Progenitor cell of endocrine pancreas (in vitro differentiated cells): ENCODE measurements at regions not wholly inside any gene's neighbourhood (a gene's known extent, or its start where the extent isn't known, plus 50 kb on each side); places are given as distances from the start of the nearest gene placed in this dataset.
A peak's percentile ranks its signal among the peaks of the same experiment; 100 is the strongest.
"Not testable (repeated sequence)": the region's sequence is repeated elsewhere in the genome, so short reads cannot be mapped to it uniquely, and the experiment has no call there.

Experiments used
- DNase-seq: peaks from one replicate; pipeline ENCODE4 v3.0.0; 2021; ENCODE audit warnings: low spot score; ENCODE audit not compliant: unreplicated experiment
- H3K27ac Mint-ChIP-seq: 2 replicates; pipeline ENCODE4 v1.8.0; 2021; ENCODE audit warnings: mild to moderate bottlenecking, moderate library complexity, mixed read lengths
- H3K27me3 Mint-ChIP-seq: 2 replicates; pipeline ENCODE4 v1.8.0; 2021; ENCODE audit warnings: mixed read lengths
- H3K36me3 Mint-ChIP-seq: 2 replicates; pipeline ENCODE4 v1.8.0; 2022; ENCODE audit warnings: mixed read lengths; ENCODE audit not compliant: insufficient read depth
- H3K4me1 Mint-ChIP-seq: 2 replicates; pipeline ENCODE4 v1.8.0; 2021; ENCODE audit warnings: low read depth, mixed read lengths
- H3K4me3 Mint-ChIP-seq: 2 replicates; pipeline ENCODE4 v1.8.0; 2021; ENCODE audit warnings: low read depth, mild to moderate bottlenecking, moderate library complexity, mixed read lengths
- H3K9me3 Mint-ChIP-seq: 2 replicates; pipeline ENCODE4 v1.8.0; 2021; ENCODE audit warnings: low read depth, mixed read lengths
- CTCF ChIP-seq: fragments of 200-600 bp; sonication (generic); IDR thresholded peaks from one replicate; pipeline ENCODE4 v1.5.0; 2021; ENCODE audit warnings: antibody characterized with exemption, mild to moderate bottlenecking; ENCODE audit not compliant: unreplicated experiment

- no peaks in the 10 kb centered on the region for H3K27me3 Mint-ChIP-seq
- DNase-seq, result no peak
- no peaks in the 10 kb centered on the region for H3K36me3 Mint-ChIP-seq
- no peak overlapping the region for H3K4me3 Mint-ChIP-seq
- no peak for TF ChIP-seq CTCF
- no peak overlapping the region for H3K27ac Mint-ChIP-seq
- no peaks in the 10 kb centered on the region for H3K4me1 Mint-ChIP-seq
- H3K9me3 Mint-ChIP-seq, result peaks cover 3% of the 10 kb centered on the region
These were observed 109.0 kb downstream of the CGGBP1 start for GRCh38 chr3:87949879-87950208.

DNA sequence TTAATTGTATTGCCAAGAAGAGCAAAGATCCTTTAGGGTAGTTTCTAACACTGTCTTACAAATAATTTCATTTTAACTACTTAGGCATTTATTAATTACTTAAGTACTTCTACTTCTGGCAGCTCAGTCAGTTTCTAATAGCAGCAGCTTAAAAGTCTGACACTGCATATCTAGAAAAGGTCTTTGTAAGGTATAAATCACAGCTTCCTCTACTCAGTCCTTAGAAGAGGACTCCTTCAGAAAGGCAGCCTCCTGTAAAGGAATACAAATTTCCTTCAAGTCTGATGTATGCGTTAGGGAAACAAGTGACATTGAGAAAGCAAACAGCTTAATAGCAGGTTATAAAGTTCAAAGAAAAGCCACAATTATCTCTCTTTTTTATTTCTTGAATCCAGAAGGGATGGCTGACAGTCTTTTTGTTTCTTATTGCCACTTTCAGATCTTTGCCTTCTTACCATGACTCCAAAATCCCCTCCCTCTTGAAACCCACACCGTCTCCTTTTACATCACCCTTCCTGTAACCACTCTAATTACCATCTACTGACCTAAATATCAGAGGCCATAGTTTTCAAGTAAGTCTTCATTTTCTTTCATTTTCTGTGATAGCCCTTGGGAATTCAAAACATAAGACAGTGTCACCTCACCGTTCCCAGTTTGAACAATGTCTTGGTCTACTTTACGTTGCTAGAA, 109.5 kb downstream of the CGGBP1 start:
- TF ChIP-seq CTCF, result no peak
- DNase-seq, result no peak
- Mint-ChIP-seq H3K27ac (no peak overlapping the region), H3K4me3 (no peak overlapping the region), H3K9me3 (peaks cover 3% of the 10 kb centered on the region), H3K36me3 (no peaks in the 10 kb centered on the region), H3K27me3 (no peaks in the 10 kb centered on the region), H3K4me1 (no peaks in the 10 kb centered on the region)

- not testable (repeated sequence) for H3K9me3 Mint-ChIP-seq, DNase-seq, H3K4me1 Mint-ChIP-seq, H3K4me3 Mint-ChIP-seq, H3K27ac Mint-ChIP-seq, H3K36me3 Mint-ChIP-seq, H3K27me3 Mint-ChIP-seq
These were observed 112.8 kb downstream of the CGGBP1 start for GRCh38 chr3:87946007-87946406.

DNA sequence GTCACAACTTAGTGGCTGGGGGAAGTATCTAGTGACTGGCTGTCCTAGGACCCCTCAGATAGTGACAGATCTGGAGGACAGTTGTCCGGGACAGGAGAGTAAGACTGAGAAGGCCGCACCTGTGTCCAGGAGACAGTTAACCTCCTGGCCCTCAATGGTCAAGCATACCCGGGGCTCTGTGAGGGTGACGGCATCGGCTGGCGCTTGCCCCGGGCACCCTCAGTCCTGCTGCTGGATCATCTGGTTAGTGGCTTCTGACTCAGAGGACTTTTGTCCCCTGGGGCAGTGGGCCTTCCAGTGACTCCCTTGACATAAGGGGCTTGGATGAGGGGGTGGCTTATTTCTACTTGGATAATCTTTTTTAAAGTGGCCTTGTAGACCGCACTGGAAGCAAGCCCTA, 116.5 kb downstream of the CGGBP1 start:
- not testable (repeated sequence) for H3K9me3 Mint-ChIP-seq, H3K36me3 Mint-ChIP-seq, H3K4me1 Mint-ChIP-seq, H3K27me3 Mint-ChIP-seq, H3K4me3 Mint-ChIP-seq, DNase-seq
- peak overlapping the region; percentile 41 for H3K27ac Mint-ChIP-seq

DNA sequence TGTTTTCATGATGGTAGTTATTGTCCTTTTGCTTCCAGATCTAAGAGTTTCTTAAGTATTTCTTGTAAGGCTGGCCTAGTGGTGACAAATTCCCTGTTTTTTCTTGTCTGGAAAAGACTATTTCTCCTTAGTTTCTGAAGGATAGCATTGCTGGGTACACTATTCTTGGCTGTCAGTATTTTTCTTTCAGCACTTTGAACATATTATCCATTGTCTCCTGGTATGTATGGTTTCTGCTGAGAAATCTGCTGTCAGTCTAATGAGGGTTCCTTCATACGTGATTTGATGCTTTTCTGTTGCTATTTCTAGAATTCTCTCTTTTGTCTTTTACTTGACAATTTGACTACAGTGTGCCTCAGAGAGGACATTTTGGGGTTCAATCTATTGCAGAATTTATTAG, 134.3 kb downstream of the CGGBP1 start:
- Mint-ChIP-seq H3K27me3 (no peaks in the 10 kb centered on the region), H3K9me3 (peaks cover 28% of the 10 kb centered on the region), H3K4me1 (no peaks in the 10 kb centered on the region), H3K36me3 (no peaks in the 10 kb centered on the region), H3K4me3 (no peak overlapping the region), H3K27ac (no peak overlapping the region)
- no peak for DNase-seq
- TF ChIP-seq CTCF, result no peak

DNA sequence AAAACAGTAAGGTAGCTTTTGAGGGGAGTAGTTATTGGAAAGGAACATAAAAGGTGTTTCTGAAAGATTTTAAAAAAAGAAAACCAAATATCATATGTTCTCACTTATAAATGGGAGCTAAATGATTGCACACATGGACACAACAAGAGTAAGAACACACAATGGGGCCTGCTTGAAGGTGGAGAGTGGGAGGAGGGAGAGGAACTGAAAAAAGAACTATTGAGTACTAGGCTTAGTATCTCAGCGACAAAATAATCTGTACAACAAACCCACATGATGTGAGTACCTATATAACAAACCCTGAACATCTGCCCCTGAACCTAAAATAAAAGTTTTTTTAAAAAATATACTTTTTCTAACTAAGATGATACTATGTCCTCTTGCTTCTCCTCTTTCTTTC, 138.3 kb downstream of the CGGBP1 start:
- Mint-ChIP-seq H3K9me3 (peaks cover 46% of the 10 kb centered on the region), H3K4me3 (no peak overlapping the region), H3K27me3 (no peaks in the 10 kb centered on the region), H3K36me3 (no peaks in the 10 kb centered on the region), H3K4me1 (no peaks in the 10 kb centered on the region), H3K27ac (no peak overlapping the region)
- DNase-seq, result no peak
- no peak for TF ChIP-seq CTCF
